ENCODE measurements at regions not wholly inside any gene's neighbourhood (a gene's known extent, or its start where the extent isn't known, plus 50 kb on each side); places are given as distances from the start of the nearest gene placed in this dataset.

GRCh38 chr4:110748071-110748470 lies 125.2 kb upstream of the PITX2 start:
- H4K20me1 ChIP-seq (ENCODE audit: insufficient read depth, low read length): no peaks in the 10 kb centered on the region
- H4K8ac ChIP-seq (ENCODE audit: low read depth in 2 of 2, low read length in 2 of 2): no peak overlapping the region
- no peaks in the 10 kb centered on the region for H3K79me1 ChIP-seq (ENCODE audit: low read depth in 1 of 2, low read length in 2 of 2)
- no peak overlapping the region for H3K4me2 ChIP-seq (ENCODE audit: low read depth, low read length)
- no peaks in the 10 kb centered on the region for H3K36me3 ChIP-seq (ENCODE audit: control insufficient read depth, insufficient read depth, low read length)
- H3K9ac ChIP-seq (ENCODE audit: low read depth, low read length): no peak overlapping the region
- no peak overlapping the region for H3K4ac ChIP-seq (ENCODE audit: low read depth, low read length)
- no peak overlapping the region for H3K4me3 ChIP-seq (ENCODE audit: insufficient read depth, low read depth, low read length)
- no TSS peak for BruUV-seq (replicated peaks)
- no peak overlapping the region for H2BK120ac ChIP-seq (ENCODE audit: low read depth, low read length)
- H3K9me1 ChIP-seq (ENCODE audit: insufficient read depth, low read length): no peaks in the 10 kb centered on the region
- in situ Hi-C loops (cut with MboI; ENCODE audit: low sequenced_read_pairs) (no loop called here), intact Hi-C loops (cut with micrococcal nuclease) (no loop called here), dilution Hi-C loops (cut with HindIII; ENCODE audit: low sequenced_read_pairs, unreplicated experiment) (no loop called here)
- ChIA-PET POLR2A (ENCODE audit: unreplicated experiment) (no interaction called here), CTCF (no interaction called here)
- no CpG with 5 or more reads among the region's 2 CpGs for WGBS, 2 experiments (ENCODE audit: extremely low coverage in 2 of 2, insufficient read length in 1 of 2)
- no peaks in the 10 kb centered on the region for H3K4me1 ChIP-seq (ENCODE audit: control insufficient read depth, insufficient read depth, low read length)
- ATAC-seq (ENCODE audit: low read depth) (no peak), DNase-seq (no peak)
- no peak overlapping the region for H2AK5ac ChIP-seq (ENCODE audit: low read depth, low read length)
- H3K56ac ChIP-seq (ENCODE audit: extremely low read depth, insufficient read depth, low read length): no peak overlapping the region
- no peaks in the 10 kb centered on the region for H3K27me3 ChIP-seq (ENCODE audit: control insufficient read depth, insufficient read depth, low read length)
- H2BK5ac ChIP-seq (ENCODE audit: low read depth, low read length, poor library complexity, severe bottlenecking): no peak overlapping the region
- no peak overlapping the region for H3K27ac ChIP-seq (ENCODE audit: insufficient read depth, low read length)
- H4K5ac ChIP-seq (ENCODE audit: low read depth, low read length): no peak overlapping the region
- TF ChIP-seq ELK1 (IDR thresholded peaks at IDR 0.05; ENCODE audit: borderline replicate concordance, low read depth, low read length): no peak
- TF ChIP-seq RCOR1 (IDR thresholded peaks at IDR 0.05; ENCODE audit: insufficient replicate concordance, low read length): no peak
- TF ChIP-seq MAFK (IDR thresholded peaks at IDR 0.05; ENCODE audit: low read depth, low read length): no peak
- TF ChIP-seq MXI1 (IDR thresholded peaks at IDR 0.05; ENCODE audit: borderline replicate concordance, low read depth, low read length): no peak
- no peak for TF ChIP-seq BHLHE40 (IDR thresholded peaks at IDR 0.05; ENCODE audit: low read depth, low read length)
- TF ChIP-seq RAD21 (IDR thresholded peaks at IDR 0.05; ENCODE audit: low read length): no peak
- no peak overlapping the region for H3K18ac ChIP-seq (ENCODE audit: low read depth, low read length)
- no peaks in the 10 kb centered on the region for H3K9me3 ChIP-seq (ENCODE audit: control insufficient read depth, insufficient read depth, low read length)
- no peak overlapping the region for H3K23ac ChIP-seq (ENCODE audit: low read depth, low read length)
- H4K91ac ChIP-seq (ENCODE audit: insufficient read depth, low read depth, low read length): no peak overlapping the region
- no peak overlapping the region for H2AFZ ChIP-seq (replicated peaks; ENCODE audit: low read length, poor library complexity)
- H3K14ac ChIP-seq (replicated peaks; ENCODE audit: low read depth, low read length): no peak overlapping the region
- no peak overlapping the region for H2AK9ac ChIP-seq (replicated peaks; ENCODE audit: low read depth, low read length, poor library complexity)
- H2BK20ac ChIP-seq (ENCODE audit: low read depth, low read length): no peak overlapping the region
- H2BK15ac ChIP-seq (ENCODE audit: low read depth, low read length): no peak overlapping the region

Data from IMR-90 (cell line).